ENCODE measurements at regions not wholly inside any gene's neighbourhood (a gene's known extent, or its start where the extent isn't known, plus 50 kb on each side); places are given as distances from the start of the nearest gene placed in this dataset.
"Not testable (repeated sequence)": the region's sequence is repeated elsewhere in the genome, so short reads cannot be mapped to it uniquely, and the experiment has no call there.

DNA sequence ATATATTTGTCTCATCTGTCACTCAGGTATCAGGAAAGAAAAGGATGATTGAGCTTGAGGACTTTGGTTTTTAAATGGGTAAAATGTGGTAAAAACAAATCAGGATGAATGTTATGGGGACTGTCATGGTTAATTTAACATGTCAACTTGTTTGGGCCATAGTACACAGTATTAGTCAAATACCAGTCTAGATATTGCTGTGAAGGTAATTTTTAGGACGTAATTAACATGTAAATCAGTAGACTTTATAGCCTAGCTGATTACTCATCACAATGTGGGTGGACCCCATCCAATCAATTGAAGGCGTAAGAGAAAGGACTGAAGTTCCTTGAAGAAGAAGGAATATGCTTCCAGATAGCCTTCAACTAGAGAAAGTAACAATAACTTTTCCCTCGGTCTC, 275.7 kb upstream of the ZNF804A start:
- no peak for ATAC-seq (ENCODE audit: insufficient number of reproducible peaks, low FRiP score, low read depth)

DNA sequence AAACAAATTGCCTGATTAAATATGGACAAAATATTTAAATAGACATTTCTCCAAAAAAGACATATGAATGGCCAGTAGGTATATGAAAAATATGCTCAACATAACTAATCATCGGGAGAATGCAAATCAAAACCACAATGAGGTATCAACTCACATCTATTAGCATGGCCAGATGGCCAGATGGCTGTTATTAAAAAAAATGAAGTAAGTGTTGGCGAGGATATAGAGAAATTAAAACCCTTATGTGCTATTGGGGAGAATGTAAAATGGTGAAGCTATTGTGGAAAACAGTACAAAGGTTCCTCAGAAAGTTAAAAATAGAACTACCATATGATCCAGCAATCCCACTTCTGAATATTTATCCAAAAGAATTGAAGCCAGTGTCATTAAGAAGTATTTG, 272.3 kb upstream of the ZNF804A start:
- H3K9me3 ChIP-seq = no peaks in the 10 kb centered on the region
- H3K27ac ChIP-seq = no peak overlapping the region
- TF ChIP-seq, protein P1, sequence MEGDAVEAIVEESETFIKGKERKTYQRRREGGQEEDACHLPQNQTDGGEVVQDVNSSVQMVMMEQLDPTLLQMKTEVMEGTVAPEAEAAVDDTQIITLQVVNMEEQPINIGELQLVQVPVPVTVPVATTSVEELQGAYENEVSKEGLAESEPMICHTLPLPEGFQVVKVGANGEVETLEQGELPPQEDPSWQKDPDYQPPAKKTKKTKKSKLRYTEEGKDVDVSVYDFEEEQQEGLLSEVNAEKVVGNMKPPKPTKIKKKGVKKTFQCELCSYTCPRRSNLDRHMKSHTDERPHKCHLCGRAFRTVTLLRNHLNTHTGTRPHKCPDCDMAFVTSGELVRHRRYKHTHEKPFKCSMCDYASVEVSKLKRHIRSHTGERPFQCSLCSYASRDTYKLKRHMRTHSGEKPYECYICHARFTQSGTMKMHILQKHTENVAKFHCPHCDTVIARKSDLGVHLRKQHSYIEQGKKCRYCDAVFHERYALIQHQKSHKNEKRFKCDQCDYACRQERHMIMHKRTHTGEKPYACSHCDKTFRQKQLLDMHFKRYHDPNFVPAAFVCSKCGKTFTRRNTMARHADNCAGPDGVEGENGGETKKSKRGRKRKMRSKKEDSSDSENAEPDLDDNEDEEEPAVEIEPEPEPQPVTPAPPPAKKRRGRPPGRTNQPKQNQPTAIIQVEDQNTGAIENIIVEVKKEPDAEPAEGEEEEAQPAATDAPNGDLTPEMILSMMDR (IDR thresholded peaks at IDR 0.05) = no peak
- DNase-seq (ENCODE audit: low spot score) (no peak), ATAC-seq (ENCODE audit: insufficient number of reproducible peaks, low FRiP score, low read depth) (no peak)
- no peaks in the 10 kb centered on the region for H3K4me1 ChIP-seq (ENCODE audit: control insufficient read depth in 1 of 2, low read depth in 2 of 2)
- no peaks in the 10 kb centered on the region for H3K36me3 ChIP-seq
- no peak overlapping the region for H3K4me3 ChIP-seq
- H3K27me3 ChIP-seq (replicated peaks; ENCODE audit: insufficient read depth) = no peaks in the 10 kb centered on the region

More for the DNA sequence above, 275.7 kb upstream of the ZNF804A start:
- H3K9me3 ChIP-seq = no peaks in the 10 kb centered on the region
- H3K4me1 ChIP-seq (ENCODE audit: control insufficient read depth in 1 of 2, low read depth in 2 of 2) = no peaks in the 10 kb centered on the region
- no peaks in the 10 kb centered on the region for H3K27me3 ChIP-seq (replicated peaks; ENCODE audit: insufficient read depth)
- H3K4me3 ChIP-seq = no peak overlapping the region
- TF ChIP-seq, protein P1 (IDR thresholded peaks at IDR 0.05) = no peak
- no peaks in the 10 kb centered on the region for H3K36me3 ChIP-seq
- H3K27ac ChIP-seq = no peak overlapping the region
- DNase-seq (ENCODE audit: low spot score) = no peak

DNA sequence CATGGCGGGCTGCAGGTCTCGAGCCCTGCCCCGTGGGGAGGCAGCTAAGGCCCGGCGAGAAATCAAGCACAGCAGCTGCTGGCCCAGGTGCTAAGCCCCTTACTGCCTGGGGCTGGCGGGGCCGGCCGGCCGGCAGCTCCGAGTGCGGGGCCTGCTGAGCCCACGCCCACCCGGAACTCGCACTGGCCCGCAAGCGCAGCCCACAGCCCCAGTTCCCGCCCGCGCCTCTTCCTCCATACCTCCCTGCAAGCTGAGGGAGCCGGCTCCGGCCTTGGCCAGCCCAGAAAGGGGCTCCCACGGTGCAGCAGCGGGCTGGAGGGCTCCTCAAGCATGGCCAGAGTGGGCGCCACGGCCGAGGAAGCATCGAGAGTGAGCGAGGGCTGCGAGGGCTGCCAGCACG, 270.5 kb upstream of the ZNF804A start:
- H3K36me3 ChIP-seq; DNase-seq (ENCODE audit: low spot score); ATAC-seq (ENCODE audit: insufficient number of reproducible peaks, low FRiP score, low read depth); H3K4me3 ChIP-seq; H3K27ac ChIP-seq; H3K27me3 ChIP-seq (replicated peaks; ENCODE audit: insufficient read depth); H3K9me3 ChIP-seq; H3K4me1 ChIP-seq (ENCODE audit: control insufficient read depth in 1 of 2, low read depth in 2 of 2): not testable (repeated sequence)

DNA sequence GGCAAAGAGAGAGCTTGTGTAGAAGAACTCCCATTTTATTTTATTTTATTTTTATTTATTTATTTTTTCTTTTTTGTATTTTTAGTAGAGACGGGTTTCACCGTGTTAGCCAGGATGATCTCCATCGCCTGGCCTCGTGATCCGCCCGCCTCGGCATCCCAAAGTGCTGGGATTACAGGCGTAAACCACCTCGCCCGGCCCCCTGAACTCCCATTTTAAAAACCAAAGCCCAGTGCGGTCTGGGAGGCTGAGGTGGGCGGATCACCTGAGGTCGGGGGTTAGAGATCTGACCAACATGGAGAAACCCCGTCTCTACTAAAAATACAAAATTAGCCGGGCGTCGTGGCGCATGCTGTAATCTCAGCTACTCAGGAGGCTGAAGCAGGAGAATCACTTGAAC, 267.8 kb upstream of the ZNF804A start:
- not testable (repeated sequence) for H3K4me3 ChIP-seq; H3K27ac ChIP-seq; H3K36me3 ChIP-seq; ATAC-seq (ENCODE audit: insufficient number of reproducible peaks, low FRiP score, low read depth); DNase-seq (ENCODE audit: low spot score); H3K4me1 ChIP-seq (ENCODE audit: control insufficient read depth in 1 of 2, low read depth in 2 of 2); H3K9me3 ChIP-seq; H3K27me3 ChIP-seq (replicated peaks; ENCODE audit: insufficient read depth)

DNA sequence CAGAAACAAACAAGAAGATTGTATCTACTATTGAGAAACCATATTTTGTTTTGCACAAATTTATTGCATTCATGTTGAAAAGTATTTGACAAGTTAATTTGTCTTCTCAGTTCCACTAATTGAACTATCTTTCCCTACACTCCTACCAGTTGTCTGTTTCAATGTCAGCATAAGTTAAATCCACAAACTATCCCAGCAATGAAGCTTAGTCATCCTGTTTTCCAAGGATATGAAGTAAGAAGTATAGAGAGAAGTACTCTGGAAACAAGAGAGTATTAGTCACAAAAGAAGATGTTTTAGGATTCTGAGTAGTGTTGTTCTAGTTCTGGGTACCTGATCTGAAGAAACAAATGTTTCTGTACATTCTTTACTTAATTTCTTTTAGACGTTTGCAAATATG, 261.6 kb upstream of the ZNF804A start:
- H3K4me1 ChIP-seq (ENCODE audit: control insufficient read depth in 1 of 2, low read depth in 2 of 2) = no peaks in the 10 kb centered on the region
- H3K27me3 ChIP-seq (replicated peaks; ENCODE audit: insufficient read depth) = no peaks in the 10 kb centered on the region
- no peak overlapping the region for H3K27ac ChIP-seq
- H3K9me3 ChIP-seq = no peaks in the 10 kb centered on the region
- ATAC-seq (ENCODE audit: insufficient number of reproducible peaks, low FRiP score, low read depth) (no peak), DNase-seq (ENCODE audit: low spot score) (no peak)
- H3K36me3 ChIP-seq = no peaks in the 10 kb centered on the region
- TF ChIP-seq, protein P1 (IDR thresholded peaks at IDR 0.05) = no peak
- H3K4me3 ChIP-seq = no peak overlapping the region

DNA sequence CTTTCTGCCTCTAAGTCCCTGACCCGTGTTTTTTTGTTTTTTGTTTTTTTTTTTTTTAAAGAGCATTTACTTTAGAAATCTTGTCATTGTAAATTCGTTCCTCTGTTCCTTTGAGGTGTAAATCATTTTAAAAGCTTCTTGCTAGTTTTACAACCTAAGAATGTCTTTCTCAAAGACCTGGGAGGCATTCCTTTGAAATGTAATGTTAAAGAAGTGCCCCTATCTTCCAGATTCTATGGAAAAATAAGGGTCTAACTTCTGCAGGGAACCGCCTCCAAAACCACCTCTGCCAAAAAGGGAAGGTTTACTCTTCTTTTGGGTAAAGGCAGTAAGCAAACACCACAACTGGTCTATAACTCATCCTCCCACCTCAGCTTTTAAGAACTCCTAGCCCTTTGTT, 259.6 kb upstream of the ZNF804A start:
- H3K27me3 ChIP-seq (replicated peaks; ENCODE audit: insufficient read depth) = no peaks in the 10 kb centered on the region
- no peak for DNase-seq (ENCODE audit: low spot score)
- no peaks in the 10 kb centered on the region for H3K36me3 ChIP-seq
- H3K4me1 ChIP-seq (ENCODE audit: control insufficient read depth in 1 of 2, low read depth in 2 of 2) = no peaks in the 10 kb centered on the region
- H3K4me3 ChIP-seq = no peak overlapping the region
- H3K9me3 ChIP-seq = no peaks in the 10 kb centered on the region
- no peak overlapping the region for H3K27ac ChIP-seq
- TF ChIP-seq, protein P1 (IDR thresholded peaks at IDR 0.05) = no peak
- ATAC-seq (ENCODE audit: insufficient number of reproducible peaks, low FRiP score, low read depth) = no peak
